Omental fat pad (tissue), 3 donors: ENCODE measurements at regions not wholly inside any gene's neighbourhood (a gene's known extent, or its start where the extent isn't known, plus 50 kb on each side); places are given as distances from the start of the nearest gene placed in this dataset.

Experiments
- ATAC-seq: fragments of 150-250 bp; one replicate; pipeline ENCODE4 v1.9.1; 2016; ENCODE audit warnings: mild to moderate bottlenecking, moderate library complexity; ENCODE audit not compliant: low FRiP score
- DNase-seq: peaks from one replicate; pipeline ENCODE4 v3.0.0-alpha.2; 2019; ENCODE audit warnings: low spot score
- TF ChIP-seq, protein P1 (sequence below), 3 donors: fragments of 450-650 bp; IDR thresholded peaks; one replicate each; pipeline ENCODE4 v1.5.1; 2016 to 2017; ENCODE audit warnings: antibody characterized with exemption in 3 of 3, mild to moderate bottlenecking in 3 of 3, moderate library complexity in 2 of 3

DNA sequence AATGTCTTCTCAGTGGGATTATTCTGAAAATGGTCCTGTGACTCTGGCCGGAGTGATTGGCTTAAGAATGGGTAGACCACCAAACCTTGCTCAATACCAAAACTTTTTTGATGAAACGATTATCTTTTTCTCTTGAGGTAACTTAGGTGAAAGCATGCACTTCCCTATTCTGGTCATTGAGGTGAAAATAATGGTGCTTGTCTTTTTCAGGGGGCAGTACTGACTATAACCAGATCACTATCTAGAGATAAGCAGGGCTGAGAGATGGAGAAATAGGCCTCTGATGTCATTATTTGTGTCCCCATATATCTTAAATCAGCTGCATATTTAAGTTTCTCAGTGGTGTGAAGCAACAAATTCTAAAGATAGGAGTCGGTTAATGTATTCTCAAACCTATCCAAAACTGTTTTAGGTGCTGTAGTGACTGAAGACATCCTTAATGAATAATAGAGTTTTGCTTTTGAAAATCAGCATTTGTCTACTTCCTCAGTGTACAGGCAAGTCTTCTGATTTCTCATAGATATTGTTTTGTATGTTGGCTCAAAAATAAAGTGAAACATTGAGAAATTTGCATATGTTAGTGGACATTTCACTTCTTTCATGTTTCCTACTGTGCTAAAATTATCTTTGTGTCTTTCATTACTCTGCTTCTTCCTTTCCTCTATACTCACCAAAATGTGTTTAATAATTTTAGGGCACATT lies 735.3 kb upstream of the ADGRL4 start:
- TF ChIP-seq, protein P1, sequence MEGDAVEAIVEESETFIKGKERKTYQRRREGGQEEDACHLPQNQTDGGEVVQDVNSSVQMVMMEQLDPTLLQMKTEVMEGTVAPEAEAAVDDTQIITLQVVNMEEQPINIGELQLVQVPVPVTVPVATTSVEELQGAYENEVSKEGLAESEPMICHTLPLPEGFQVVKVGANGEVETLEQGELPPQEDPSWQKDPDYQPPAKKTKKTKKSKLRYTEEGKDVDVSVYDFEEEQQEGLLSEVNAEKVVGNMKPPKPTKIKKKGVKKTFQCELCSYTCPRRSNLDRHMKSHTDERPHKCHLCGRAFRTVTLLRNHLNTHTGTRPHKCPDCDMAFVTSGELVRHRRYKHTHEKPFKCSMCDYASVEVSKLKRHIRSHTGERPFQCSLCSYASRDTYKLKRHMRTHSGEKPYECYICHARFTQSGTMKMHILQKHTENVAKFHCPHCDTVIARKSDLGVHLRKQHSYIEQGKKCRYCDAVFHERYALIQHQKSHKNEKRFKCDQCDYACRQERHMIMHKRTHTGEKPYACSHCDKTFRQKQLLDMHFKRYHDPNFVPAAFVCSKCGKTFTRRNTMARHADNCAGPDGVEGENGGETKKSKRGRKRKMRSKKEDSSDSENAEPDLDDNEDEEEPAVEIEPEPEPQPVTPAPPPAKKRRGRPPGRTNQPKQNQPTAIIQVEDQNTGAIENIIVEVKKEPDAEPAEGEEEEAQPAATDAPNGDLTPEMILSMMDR (IDR thresholded peaks at IDR 0.05), result no peak
- ATAC-seq (no peak), DNase-seq (no peak)

DNA sequence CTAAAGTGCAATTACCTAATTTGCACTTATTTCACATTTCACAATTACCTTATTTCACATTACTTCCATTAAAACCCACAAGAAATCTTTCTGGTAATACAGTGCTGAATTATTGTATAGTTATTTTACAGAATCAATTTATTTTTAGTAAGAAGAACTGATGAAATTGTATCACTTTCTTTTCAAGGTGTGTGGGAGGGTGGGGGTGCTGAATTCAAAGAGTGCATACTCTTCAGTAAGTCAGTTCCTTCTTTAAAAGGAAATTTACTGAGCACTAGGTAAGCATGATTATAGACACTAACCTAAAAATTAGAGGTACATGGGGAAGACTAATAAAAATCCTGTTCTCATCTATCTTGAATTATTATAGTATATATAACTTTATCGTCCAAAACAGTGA lies 731.6 kb upstream of the ADGRL4 start:
- ATAC-seq (no peak), DNase-seq (no peak)

DNA sequence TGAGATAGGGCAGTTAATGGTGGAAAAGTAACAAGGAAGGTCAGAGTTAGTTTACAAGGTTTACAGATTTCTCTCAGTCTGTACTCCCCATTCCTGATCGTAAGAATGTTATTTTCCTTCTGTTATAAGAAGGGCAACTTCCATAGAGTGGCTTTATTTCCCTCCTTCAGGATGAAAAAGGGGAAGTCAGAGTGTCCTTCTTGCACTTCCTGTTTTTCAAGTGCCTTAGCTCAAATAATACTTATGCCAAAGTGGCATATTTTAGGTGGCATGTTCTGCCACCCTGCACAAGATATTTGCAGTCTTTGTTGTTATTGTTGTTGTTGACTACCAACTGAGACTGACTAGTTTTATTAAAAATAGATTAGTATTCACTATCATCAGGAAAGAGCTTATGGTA lies 730.7 kb upstream of the ADGRL4 start:
- TF ChIP-seq, protein P1 (IDR thresholded peaks at IDR 0.05), result no peak
- no peak for ATAC-seq
- no peak for DNase-seq

More for the DNA sequence above, 731.6 kb upstream of the ADGRL4 start:
- TF ChIP-seq, protein P1 (IDR thresholded peaks at IDR 0.05), result no peak

DNA sequence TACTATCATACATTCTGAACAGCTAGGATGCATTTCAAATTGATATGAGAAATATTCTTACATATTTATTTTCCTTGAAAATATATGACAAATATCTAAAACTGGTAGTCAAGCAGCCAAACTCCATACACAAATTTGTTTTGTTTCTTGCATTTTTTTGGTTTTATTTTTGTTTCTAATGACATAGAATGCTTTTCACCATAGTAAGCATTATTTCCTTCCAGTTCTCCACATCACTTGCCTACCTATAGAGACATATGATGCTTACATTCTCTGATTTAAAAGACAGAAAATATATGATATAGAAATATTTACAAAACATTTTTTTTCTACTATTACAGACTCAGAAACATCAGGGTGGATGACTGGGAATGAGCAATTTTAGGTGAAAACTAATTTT lies 726.4 kb upstream of the ADGRL4 start:
- TF ChIP-seq, protein P1 (IDR thresholded peaks at IDR 0.05), result no peak
- no peak for ATAC-seq
- DNase-seq, result no peak

DNA sequence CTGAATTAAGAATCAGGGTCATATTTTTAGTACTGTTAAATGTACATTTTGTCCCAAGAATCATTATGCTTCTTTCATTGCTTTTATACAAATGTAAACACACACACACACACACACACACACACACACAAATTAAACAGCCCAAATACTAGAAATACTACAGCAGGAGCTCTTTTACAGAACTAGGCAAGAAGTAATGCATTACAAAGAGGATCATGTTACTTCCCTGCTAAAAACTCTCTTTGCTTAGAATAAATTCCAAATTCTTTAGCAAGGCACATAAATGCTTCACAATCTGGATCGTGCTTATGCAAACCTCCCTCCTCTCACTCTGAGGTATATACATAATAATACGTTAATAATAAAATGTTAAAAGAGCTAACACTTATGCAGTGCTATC lies 720.4 kb upstream of the ADGRL4 start:
- DNase-seq (no peak), ATAC-seq (no peak)
- TF ChIP-seq, protein P1 (IDR thresholded peaks at IDR 0.05), result no peak

DNA sequence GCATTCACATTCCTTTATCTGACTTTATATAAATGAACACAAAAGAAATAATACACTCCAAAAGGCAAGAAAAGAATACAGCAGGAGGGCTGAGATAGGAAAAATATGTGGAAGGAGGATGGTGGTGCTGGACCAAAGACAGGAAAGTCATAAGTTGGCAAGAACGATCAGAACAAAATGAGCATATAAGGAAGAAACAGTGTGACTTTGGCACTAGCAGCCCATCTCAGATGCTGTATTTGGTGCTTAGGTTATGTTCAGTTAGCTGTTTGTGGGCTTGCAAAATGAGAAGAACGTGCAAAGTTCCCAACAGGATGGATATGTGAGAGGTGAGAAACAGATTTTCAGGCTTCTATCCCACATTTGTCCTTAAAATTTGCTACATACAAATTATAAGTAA lies 719.8 kb upstream of the ADGRL4 start:
- ATAC-seq (no peak), DNase-seq (no peak)
- TF ChIP-seq, protein P1 (IDR thresholded peaks at IDR 0.05), result no peak

DNA sequence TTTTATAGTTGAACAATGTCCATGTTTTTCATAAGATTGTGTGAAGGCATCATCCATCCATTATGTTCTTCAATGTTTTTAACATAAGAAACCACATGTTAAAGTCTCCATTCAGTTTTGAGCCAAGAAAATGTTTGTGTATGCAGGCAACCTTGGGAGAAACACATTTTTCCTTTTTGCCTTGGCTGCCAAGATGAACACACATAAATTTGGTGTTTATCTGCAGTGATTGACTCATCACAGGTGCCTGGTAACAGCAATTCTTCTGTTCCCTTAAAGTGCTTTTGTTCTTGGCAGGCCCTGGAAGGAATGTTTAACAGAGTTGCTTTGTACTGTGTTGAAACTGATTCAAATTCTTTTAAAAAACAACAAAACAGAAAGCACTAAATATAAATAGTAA lies 709.9 kb upstream of the ADGRL4 start:
- peak; percentile 62 for ATAC-seq
- DNase-seq, result no peak
- TF ChIP-seq, protein P1 (IDR thresholded peaks at IDR 0.05), result no peak
